Sigmoid colon (tissue), 4 donors: ENCODE measurements at regions not wholly inside any gene's neighbourhood (a gene's known extent, or its start where the extent isn't known, plus 50 kb on each side); places are given as distances from the start of the nearest gene placed in this dataset.

Experiments
- EP300 ChIP-seq, 4 donors: sonication (generic); formaldehyde crosslinking; IDR thresholded peaks; one replicate each; pipeline ENCODE4 v1.6.1; 2017; ENCODE audit warnings: antibody characterized with exemption in 4 of 4
- POLR2A ChIP-seq, 2 donors: fragments of 450-650 bp; IDR thresholded peaks; one replicate each; pipeline ENCODE4 v1.6.1; 2016; ENCODE audit warnings: antibody characterized with exemption in 2 of 2, mild to moderate bottlenecking in 2 of 2, moderate library complexity in 2 of 2
- POLR2AphosphoS5 ChIP-seq, 4 donors: sonication (generic); formaldehyde crosslinking; IDR thresholded peaks; one replicate each; pipeline ENCODE4 v1.6.1; 2017; ENCODE audit warnings: antibody characterized with exemption in 4 of 4
- TF ChIP-seq, protein P1 (sequence below), 4 experiments: fragments of 450-650 bp in 3 of 4; fragments of 200-600 bp in 1 of 4; IDR thresholded peaks; one replicate each; pipeline ENCODE4 v1.5.1; 2016 to 2019; ENCODE audit warnings: antibody characterized with exemption in 4 of 4, mild to moderate bottlenecking in 3 of 4, moderate library complexity in 2 of 4

- TF ChIP-seq, protein P1, sequence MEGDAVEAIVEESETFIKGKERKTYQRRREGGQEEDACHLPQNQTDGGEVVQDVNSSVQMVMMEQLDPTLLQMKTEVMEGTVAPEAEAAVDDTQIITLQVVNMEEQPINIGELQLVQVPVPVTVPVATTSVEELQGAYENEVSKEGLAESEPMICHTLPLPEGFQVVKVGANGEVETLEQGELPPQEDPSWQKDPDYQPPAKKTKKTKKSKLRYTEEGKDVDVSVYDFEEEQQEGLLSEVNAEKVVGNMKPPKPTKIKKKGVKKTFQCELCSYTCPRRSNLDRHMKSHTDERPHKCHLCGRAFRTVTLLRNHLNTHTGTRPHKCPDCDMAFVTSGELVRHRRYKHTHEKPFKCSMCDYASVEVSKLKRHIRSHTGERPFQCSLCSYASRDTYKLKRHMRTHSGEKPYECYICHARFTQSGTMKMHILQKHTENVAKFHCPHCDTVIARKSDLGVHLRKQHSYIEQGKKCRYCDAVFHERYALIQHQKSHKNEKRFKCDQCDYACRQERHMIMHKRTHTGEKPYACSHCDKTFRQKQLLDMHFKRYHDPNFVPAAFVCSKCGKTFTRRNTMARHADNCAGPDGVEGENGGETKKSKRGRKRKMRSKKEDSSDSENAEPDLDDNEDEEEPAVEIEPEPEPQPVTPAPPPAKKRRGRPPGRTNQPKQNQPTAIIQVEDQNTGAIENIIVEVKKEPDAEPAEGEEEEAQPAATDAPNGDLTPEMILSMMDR (IDR thresholded peaks at IDR 0.05) = no peak
- TF ChIP-seq POLR2AphosphoS5 (IDR thresholded peaks at IDR 0.05) (no peak), POLR2A (IDR thresholded peaks at IDR 0.05) (no peak), EP300 (IDR thresholded peaks at IDR 0.05) (no peak)
Measured at GRCh38 chr1:198373376-198373775, 167.1 kb downstream of the ATP6V1G3 start.
